Caco-2 (cell line): ENCODE measurements at regions not wholly inside any gene's neighbourhood (a gene's known extent, or its start where the extent isn't known, plus 50 kb on each side); places are given as distances from the start of the nearest gene placed in this dataset.

Experiments
- BruUV-seq: library from RNA; stranded (reverse); fragments of 400-500 nt; replicated peaks from 2 replicates; lab custom pipeline; 2021; lab: Mats Ljungman, UMichigan
- CTCF ChIA-PET: fragments of 300-600 bp; sonication (Branson Sonifier 250); formaldehyde crosslinking; loops from one replicate; lab custom pipeline; 2022; ENCODE audit warnings: antibody characterized with exemption; lab: Charles Lee
- POLR2A ChIA-PET: fragments of 300-600 bp; sonication (Branson Sonifier 250); formaldehyde crosslinking; loops from one replicate; lab custom pipeline; 2022; ENCODE audit warnings: antibody characterized with exemption; lab: Charles Lee
- DNase-seq, 2 experiments: peaks; one replicate each; pipeline versions ENCODE4 v3.0.0 to v3.0.0-alpha.2; 2020 to 2022
- H3K27me3 ChIP-seq: replicated peaks from 2 replicates; pipeline ENCODE4 v1.6.0; 2011; ENCODE audit warnings: low read length; ENCODE audit not compliant: control insufficient read depth, insufficient read depth
- H3K36me3 ChIP-seq: 2 replicates; pipeline ENCODE4 v1.5.1; 2011; ENCODE audit warnings: low read length; ENCODE audit not compliant: control insufficient read depth, insufficient read depth
- H3K4me1 ChIP-seq: fragments of 250-450 bp; sonication (Bioruptor Pico); 2 replicates; pipeline ENCODE4 v1.5.1; 2020; ENCODE audit warnings: mild to moderate bottlenecking
- H3K4me3 ChIP-seq: 2 replicates; pipeline ENCODE4 v1.5.1; 2011; ENCODE audit warnings: low read depth, mild to moderate bottlenecking, control low read depth, low read length
- H3K9me3 ChIP-seq: fragments of 250-450 bp; sonication (Bioruptor Pico); 2 replicates; pipeline ENCODE4 v1.5.1; 2020; ENCODE audit warnings: mild to moderate bottlenecking, moderate library complexity
- H3K27ac Mint-ChIP-seq: one replicate; pipeline ENCODE4 v1.8.0; 2022; ENCODE audit warnings: mixed read lengths; ENCODE audit not compliant: unreplicated experiment
- H3K27me3 Mint-ChIP-seq: one replicate; pipeline ENCODE4 v1.8.0; 2022; ENCODE audit warnings: mixed read lengths; ENCODE audit not compliant: insufficient read depth, unreplicated experiment
- H3K36me3 Mint-ChIP-seq: one replicate; pipeline ENCODE4 v1.8.0; 2022; ENCODE audit warnings: mild to moderate bottlenecking, mixed read lengths; ENCODE audit not compliant: insufficient read depth, unreplicated experiment
- H3K4me1 Mint-ChIP-seq: one replicate; pipeline ENCODE4 v1.8.0; 2022; ENCODE audit warnings: low read depth, mixed read lengths; ENCODE audit not compliant: unreplicated experiment
- H3K4me3 Mint-ChIP-seq: one replicate; pipeline ENCODE4 v1.8.0; 2022; ENCODE audit warnings: mild to moderate bottlenecking, moderate library complexity, mixed read lengths; ENCODE audit not compliant: unreplicated experiment
- H3K9me3 Mint-ChIP-seq: one replicate; pipeline ENCODE4 v1.8.0; 2022; ENCODE audit warnings: mixed read lengths; ENCODE audit not compliant: unreplicated experiment
- CTCF ChIP-seq, 2 experiments: fragments of 200-600 bp in 1 of 2; IDR thresholded peaks; 1 replicate in 1 of 2; 2 replicates in 1 of 2; pipeline versions ENCODE4 v1.5.1 to v1.8.0; 2011 to 2022; ENCODE audit warnings: antibody characterized with exemption in 1 of 2, control low read depth in 1 of 2, inconsistent platforms in 1 of 2, low read depth in 1 of 2, low read length in 1 of 2, mild to moderate bottlenecking in 1 of 2, moderate library complexity in 1 of 2; ENCODE audit not compliant: insufficient read depth in 1 of 2, severe bottlenecking in 1 of 2, unreplicated experiment in 1 of 2
- intact Hi-C: fragments of 100-400 bp; cut with micrococcal nuclease; formaldehyde crosslinking; loops from one replicate; pipeline ENCODE4 v1.10.0; 2022; ENCODE audit not compliant: unreplicated experiment

- no peaks in the 10 kb centered on the region for H3K9me3 Mint-ChIP-seq
These were observed 415.3 kb upstream of the ZEB2 start for GRCh38 chr2:144935191-144935590.

GRCh38 chr2:144931960-144932359 is 412.0 kb upstream of the ZEB2 start:
- H3K9me3 Mint-ChIP-seq: no peaks in the 10 kb centered on the region
- H3K36me3 Mint-ChIP-seq: no peaks in the 10 kb centered on the region
- H3K27me3 ChIP-seq: no peaks in the 10 kb centered on the region
- no peak overlapping the region for H3K4me3 ChIP-seq
- H3K4me1 Mint-ChIP-seq: no peaks in the 10 kb centered on the region
- intact Hi-C loops: no loop called here
- BruUV-seq: no TSS peak
- no peak overlapping the region for H3K4me3 Mint-ChIP-seq
- H3K9me3 ChIP-seq: 0 out of 2 replicates have a peak, but pooled peaks cover 3% of the 10 kb centered on the region
- TF ChIP-seq CTCF (IDR thresholded peaks at IDR 0.05; ENCODE audit: insufficient read depth in 1 of 2, low read depth in 1 of 2, low read length in 1 of 2, severe bottlenecking in 1 of 2, unreplicated experiment in 1 of 2): no peak
- no peaks in the 10 kb centered on the region for H3K36me3 ChIP-seq
- no peak for DNase-seq
- no peaks in the 10 kb centered on the region for H3K4me1 ChIP-seq
- no peak overlapping the region for H3K27ac Mint-ChIP-seq
- CTCF ChIA-PET: no interaction called here
- POLR2A ChIA-PET: no interaction called here
- H3K27me3 Mint-ChIP-seq: peaks cover 4% of the 10 kb centered on the region

More at GRCh38 chr2:144935191-144935590, 415.3 kb upstream of the ZEB2 start:
- H3K36me3 ChIP-seq: no peaks in the 10 kb centered on the region
- H3K9me3 ChIP-seq: 0 out of 2 replicates have a peak, but pooled peaks cover 3% of the 10 kb centered on the region
- no peak overlapping the region for H3K27ac Mint-ChIP-seq
- H3K4me1 ChIP-seq: no peaks in the 10 kb centered on the region
- TF ChIP-seq CTCF (IDR thresholded peaks at IDR 0.05; ENCODE audit: insufficient read depth in 1 of 2, low read depth in 1 of 2, low read length in 1 of 2, severe bottlenecking in 1 of 2, unreplicated experiment in 1 of 2): no peak
- no peaks in the 10 kb centered on the region for H3K27me3 ChIP-seq
- no peaks in the 10 kb centered on the region for H3K27me3 Mint-ChIP-seq
- CTCF ChIA-PET: no interaction called here
- no TSS peak for BruUV-seq
- H3K4me3 ChIP-seq: no peak overlapping the region
- POLR2A ChIA-PET: no interaction called here
- H3K4me3 Mint-ChIP-seq: no peak overlapping the region
- no peaks in the 10 kb centered on the region for H3K36me3 Mint-ChIP-seq
- H3K4me1 Mint-ChIP-seq: no peaks in the 10 kb centered on the region
- DNase-seq: no peak
- intact Hi-C loops: no loop called here

- no peaks in the 10 kb centered on the region for H3K36me3 Mint-ChIP-seq
- H3K27ac Mint-ChIP-seq: no peak overlapping the region
- intact Hi-C loops: no loop called here
- Histone ChIP-seq H3K27me3 (no peaks in the 10 kb centered on the region), H3K9me3 (0 out of 2 replicates have a peak, but pooled peaks cover 3% of the 10 kb centered on the region), H3K36me3 (no peaks in the 10 kb centered on the region), H3K4me1 (no peaks in the 10 kb centered on the region), H3K4me3 (no peak overlapping the region)
- BruUV-seq: no TSS peak
- H3K4me3 Mint-ChIP-seq: no peak overlapping the region
- no peak for TF ChIP-seq CTCF (IDR thresholded peaks at IDR 0.05; ENCODE audit: insufficient read depth in 1 of 2, low read depth in 1 of 2, low read length in 1 of 2, severe bottlenecking in 1 of 2, unreplicated experiment in 1 of 2)
- POLR2A ChIA-PET: no interaction called here
- CTCF ChIA-PET: no interaction called here
- no peaks in the 10 kb centered on the region for H3K4me1 Mint-ChIP-seq
- H3K9me3 Mint-ChIP-seq: no peaks in the 10 kb centered on the region
- peaks cover 4% of the 10 kb centered on the region for H3K27me3 Mint-ChIP-seq
- no peak for DNase-seq
These were observed 411.6 kb upstream of the ZEB2 start for GRCh38 chr2:144931480-144931879.
